ENCODE measurements at regions not wholly inside any gene's neighbourhood (a gene's known extent, or its start where the extent isn't known, plus 50 kb on each side); places are given as distances from the start of the nearest gene placed in this dataset.
"Not testable (repeated sequence)": the region's sequence is repeated elsewhere in the genome, so short reads cannot be mapped to it uniquely, and the experiment has no call there.

DNA sequence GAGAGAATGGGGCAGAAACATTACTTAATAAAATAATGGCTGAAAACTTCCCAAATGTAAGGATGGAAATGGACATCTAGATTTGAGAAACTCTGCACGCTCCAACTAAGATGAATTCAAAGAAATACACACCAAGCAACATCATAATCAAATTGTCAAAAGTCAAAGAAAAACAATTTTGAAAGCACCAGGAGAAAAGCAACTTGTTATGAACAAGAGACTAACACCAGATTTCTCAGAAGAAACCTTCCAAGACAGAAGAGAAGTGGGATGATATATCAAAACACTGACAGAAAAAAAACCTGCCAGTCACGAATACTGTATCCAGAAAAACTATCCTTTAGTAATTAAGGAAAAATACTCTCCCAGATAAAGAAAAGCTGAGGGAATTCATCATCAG is 208.6 kb upstream of the SAMSN1 start:
- no peak for DNase-seq (ENCODE audit: low read depth)

DNA sequence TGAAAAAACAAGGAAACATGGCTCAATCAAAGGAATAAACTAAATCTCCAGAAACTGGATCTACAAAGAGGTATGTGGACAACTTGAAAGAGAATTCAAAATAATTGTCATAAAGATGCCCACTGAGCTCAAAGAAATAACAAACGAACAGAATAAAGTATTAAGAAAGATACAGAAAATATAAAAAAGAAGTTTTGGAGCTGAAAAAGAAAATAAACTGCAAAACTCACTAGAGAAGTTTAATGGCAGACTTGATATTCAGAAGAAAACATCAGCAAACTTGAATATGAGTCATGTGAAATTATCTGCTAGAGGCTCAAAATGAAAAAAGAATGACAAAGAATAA is 208.1 kb upstream of the SAMSN1 start:
- no peak for DNase-seq (ENCODE audit: low read depth)

DNA sequence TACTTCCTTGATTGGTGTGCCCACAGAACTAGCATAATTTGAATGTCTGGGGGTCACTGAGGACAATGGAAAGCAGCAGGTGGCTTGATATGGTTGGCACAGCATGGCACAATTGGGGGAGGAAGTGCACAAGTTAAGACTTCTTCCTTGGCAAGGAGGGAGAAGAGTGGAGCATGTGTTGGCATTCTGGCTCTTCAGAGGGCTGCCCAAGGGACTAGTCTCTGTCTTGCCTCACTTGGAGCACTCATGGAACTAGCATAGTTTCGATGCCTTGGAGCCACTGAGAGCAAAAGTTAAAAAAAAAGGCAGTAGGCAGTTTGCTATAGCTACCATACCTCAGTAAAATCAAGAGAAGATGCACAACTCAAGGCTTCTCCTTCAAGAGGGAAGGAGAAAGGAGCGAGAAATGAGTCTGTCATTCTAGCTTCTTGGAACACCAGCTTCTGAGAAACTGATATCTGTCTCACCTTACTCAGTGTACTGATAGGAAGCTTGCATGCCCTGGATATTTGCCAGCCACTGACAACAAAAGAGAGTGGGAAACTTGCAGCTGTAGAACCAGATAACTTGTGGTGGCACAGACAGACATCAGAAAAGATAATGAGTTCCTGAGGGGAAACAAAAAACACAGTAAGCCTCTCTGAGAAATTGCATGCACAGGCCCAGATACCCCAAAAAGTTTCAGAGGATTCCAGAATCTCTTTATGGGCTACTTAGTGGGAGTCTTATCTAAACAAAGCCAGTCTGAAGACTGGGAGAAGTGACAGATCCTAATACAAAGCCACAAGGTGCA is 207.5 kb upstream of the SAMSN1 start:
- DNase-seq (ENCODE audit: low read depth): no peak

DNA sequence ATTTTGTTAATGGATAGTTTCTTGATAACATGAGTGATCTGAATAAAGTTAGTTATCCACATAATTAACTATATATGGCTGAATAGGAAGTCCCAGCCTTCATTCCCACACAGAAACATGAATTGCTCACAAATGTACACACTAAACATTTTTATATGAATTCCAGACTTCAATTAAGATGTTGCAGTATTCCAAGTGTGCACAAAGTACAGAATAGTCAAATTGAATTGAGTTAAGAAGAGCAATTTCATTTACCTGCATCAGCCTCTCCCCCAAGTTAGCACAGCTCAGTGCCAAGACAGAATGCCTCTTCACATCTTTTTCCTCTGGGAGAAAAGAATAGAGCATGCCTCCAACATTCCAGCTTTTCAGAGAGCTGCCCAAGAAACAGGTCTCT is 207.0 kb upstream of the SAMSN1 start:
- no peak for DNase-seq (ENCODE audit: low read depth)

DNA sequence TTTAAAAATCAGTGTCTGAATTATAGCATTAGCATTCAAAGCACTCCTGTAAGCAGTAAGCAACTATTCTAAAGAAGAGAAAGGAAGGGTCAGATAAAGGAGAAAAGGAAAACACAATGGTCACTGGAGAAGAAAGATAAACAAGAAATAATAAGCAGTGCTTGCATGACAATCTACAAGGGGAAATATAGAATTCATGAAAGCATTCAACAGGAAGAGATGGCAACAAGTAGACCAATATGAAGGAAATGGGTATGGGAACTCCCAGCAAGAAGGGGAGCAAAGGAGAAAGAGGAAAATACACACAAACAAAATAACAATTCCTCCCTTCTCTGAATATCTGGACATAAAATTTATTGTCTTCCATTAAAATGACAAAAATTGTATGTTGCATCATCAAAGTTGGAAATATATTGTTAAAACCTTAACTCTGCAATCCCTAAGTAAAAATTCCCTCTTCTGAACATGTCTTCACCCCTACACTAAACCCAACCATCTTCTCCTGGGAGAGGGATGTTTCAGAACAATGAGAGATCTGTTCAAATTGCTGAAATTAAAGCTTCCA is 206.3 kb upstream of the SAMSN1 start:
- DNase-seq (ENCODE audit: low read depth): no peak

DNA sequence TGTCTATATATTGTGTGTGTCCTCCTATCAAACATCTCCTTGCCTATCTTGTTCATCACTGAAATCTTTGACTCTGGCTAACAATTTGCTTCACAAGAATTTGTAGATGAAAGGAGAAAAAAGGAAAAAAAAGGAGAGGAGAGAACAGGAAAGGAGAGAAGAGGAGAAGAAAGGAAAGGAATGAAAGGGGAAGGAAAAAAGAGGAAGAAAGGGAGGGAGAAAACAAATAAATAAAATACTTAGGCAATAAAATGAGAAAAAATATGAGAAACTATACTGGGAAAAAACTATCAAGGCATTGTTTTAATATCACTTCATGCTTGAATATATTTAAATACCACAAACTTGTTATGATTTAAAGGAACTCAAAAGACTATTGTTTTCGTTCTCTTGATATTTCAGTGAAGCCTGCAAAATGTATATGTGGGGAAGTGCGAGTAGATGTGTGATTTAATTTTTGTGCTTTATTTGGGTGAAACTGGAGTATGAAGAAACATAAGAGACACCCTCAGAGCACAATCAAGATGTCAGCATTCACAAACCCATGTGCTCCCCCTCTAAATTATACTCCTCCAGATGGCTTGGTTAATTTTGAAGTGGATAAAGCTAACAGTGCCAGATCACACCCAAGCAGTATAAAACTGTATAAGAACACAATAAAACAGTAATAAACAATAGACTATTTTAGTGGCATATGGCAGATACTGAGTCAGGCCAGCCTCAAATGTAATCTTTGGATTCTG is 205.7 kb upstream of the SAMSN1 start:
- no peak for DNase-seq (ENCODE audit: low read depth)

DNA sequence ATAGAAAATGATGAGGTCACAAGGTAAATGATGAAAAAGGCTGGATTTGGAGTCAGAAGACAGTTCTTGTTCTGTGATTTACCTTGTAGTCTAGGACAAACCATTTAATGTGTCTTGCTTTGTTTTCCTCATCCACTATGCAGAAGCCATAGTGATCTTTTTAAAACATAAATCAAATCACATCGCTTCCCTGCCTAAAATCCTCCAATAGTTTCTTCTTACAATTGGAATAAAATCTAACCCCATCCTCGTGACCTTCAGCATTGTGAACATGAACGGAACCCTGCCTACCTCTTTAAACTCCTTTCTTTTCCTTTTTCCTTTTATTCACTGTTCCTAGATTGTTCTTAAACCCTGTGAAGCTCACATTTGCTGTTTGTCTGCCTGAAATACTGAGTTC is 204.9 kb upstream of the SAMSN1 start:
- DNase-seq (ENCODE audit: low read depth): no peak

DNA sequence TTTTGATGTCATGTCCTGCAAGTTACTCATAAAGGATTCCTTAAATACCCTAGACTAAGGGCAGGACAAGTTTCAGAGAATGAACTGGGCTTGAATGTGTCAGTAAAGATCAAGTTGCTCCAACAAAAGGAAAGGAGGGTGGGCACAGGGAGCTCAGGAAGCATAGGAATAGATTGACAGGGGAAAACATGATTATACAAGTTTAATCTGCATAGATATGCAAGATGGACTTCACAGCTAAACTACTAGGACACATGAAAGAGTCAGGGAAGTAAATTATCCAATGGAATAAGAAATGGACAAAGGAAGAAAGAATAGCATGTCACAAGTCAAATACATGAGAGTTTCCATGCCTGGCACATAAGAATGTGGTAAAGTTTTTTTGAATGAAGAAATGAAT is 203.9 kb upstream of the SAMSN1 start:
- no peak for DNase-seq (ENCODE audit: low read depth)

DNA sequence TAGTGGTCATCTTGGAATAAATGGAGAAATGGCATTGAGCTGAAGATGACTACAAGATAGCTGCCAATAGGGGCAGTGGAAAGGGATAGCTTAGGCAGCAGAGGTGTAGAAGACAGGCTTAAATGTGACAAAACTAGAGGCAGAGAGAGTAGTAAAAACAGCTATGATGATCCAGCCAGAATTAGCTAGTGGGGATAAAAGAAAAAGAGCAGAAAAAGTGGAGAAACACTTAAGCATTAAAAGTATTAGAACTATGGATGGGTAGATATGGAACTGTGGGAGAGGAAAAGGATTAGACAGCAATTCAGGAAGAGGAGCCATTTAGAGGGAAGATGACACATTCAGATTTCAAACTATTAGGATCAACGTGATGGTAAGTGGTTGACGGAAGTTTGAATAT is 202.5 kb upstream of the SAMSN1 start:
- DNase-seq (ENCODE audit: low read depth): no peak

DNA sequence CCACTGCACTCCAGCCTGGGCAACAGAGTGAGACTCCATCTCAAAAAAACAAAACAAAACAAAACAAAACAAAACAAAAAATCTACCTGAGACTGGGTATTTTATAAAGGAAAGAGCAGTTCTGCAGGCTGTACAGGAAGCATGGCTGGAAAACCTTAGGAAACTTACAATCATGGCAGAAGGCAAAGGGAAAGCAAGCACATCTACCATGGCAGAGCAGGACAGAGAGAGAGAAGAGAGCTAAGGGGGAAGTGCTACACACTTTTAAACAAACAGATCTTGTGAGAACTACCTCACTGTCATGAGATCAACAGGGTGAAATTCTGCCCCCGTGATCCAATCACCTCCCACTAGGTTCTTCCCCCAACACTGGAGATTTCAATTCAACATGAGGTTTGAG is 198.3 kb upstream of the SAMSN1 start:
- no peak for DNase-seq (ENCODE audit: low read depth)

DNA sequence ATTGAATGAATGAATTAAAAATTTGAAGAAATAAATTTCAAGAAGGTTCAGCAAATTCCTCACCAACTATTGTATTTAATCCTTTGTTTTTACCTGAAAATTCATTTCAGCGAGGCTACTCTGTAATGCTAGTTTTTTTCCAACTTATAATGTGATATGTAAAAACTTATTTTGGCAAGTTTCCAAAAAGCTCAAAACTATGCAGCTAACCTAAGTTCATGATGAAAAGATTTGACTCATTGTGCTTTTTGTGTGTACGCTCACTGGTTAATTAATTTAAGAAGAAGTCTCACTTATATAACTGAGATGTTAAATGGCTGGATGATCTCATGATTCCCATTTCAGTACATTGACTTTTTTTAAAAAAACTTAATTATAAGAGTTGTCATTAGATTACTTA is 196.0 kb upstream of the SAMSN1 start:
- DNase-seq (ENCODE audit: low read depth): no peak

DNA sequence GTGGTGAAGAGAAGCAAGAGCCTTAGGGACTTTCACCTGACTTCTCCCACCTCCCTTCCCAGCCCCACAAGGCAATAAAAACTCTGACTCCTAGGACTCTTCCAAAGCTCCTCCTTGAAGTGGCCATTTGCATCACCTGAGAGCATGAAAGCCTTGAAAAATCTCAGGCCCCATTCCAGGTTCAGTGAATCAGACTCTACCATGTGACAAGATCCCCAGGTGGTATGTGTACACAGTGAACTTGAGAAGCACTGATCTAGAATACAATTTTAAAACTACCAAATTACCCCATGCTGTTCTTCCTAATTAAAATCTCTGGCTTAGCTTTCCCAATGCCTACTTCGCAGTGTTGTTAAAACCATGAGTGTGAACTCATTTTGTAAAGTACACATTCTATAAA is 195.1 kb upstream of the SAMSN1 start:
- no peak for DNase-seq (ENCODE audit: low read depth)

DNA sequence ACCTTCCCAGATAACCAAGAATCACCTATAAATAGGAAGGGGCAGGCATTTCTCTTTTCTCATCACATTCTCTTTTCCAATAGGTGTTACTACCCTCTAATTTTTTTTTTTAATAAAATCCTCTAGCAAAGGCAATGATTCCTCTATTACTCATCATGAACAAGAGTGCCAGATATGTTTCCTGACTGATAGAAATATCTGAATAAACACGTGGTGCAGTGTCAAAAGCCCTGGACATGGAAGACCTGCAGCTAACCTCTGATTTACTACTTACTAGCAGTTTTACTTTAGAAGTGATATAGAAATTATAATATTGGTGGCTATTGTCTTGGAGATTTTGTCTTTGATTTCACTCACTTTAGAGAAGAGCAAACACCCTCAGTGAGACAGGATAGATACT is 194.6 kb upstream of the SAMSN1 start:
- DNase-seq (ENCODE audit: low read depth): no peak

DNA sequence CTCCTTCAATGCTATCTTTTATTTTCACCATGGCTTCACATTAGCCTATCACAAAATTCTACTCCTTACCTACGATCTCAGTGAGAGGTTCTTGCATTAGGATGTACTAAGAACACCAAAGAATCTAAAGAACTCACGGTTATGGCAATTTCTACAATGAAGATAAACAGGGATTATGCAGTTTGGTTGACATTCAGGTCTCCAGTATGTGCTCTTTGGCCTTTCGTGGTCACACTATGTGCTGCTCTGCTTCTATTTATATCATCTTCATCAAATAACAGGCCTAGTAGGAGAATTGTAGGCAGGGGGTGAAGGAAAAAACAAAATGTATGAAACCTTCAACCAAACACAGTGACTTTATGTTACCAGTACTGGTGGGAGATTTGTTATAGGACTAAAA is 194.0 kb upstream of the SAMSN1 start:
- DNase-seq (ENCODE audit: low read depth): no peak

DNA sequence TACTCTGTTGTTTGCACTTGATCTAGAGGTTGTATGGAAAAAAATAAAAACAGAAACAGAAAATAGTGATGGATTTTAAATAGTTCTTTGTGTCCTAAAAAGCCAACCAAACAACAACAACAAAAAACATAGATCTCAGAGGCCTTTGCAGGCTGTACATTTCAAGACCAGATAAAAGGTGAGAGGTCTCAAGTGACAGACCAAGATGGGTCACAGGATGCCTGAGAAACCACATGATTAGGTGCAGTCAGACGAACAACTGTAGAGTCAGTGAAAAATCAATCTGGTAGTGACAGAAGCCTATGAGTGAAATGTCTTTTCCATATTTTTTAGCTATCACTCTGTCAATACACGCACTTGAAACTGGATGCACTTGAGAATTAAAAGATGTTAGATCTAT is 193.5 kb upstream of the SAMSN1 start:
- no peak for DNase-seq (ENCODE audit: low read depth)

DNA sequence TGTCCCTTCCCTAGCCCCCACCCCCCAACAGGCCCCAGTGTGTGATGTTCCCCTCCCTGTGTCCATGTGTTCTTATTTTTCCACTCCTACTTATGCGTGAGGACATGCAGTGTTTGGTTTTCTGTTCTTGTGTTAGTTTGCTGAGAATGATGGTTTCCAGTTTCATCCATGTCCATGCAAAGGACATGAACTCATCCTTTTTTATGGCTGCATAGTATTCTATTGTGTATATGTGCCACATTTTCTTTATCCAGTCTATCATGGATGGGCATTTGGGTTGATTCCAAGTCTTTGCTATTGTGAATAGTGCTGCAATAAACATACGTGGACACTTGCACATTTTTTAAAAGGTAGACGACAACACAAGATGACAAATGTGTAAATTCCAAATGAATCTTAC is 192.5 kb upstream of the SAMSN1 start:
- not testable (repeated sequence) for DNase-seq (ENCODE audit: low read depth)

DNA sequence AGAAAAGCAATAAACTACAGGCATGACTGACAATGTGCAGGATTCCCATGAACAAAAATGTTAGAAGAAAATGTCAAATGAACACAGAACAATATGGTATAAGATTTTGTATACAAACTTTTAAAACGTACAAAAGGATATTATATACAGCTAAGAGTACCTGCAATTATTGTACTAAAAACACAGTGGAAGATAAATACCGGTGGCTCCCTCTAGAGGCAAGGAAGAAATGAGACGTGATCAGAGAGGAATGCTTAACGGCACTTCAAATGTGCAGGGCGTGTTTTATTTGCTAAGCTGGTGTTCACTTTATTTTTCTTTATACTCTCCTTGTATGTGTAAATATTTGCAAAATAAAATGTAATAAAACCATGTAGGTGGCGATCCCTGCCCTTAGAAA is 191.8 kb upstream of the SAMSN1 start:
- DNase-seq (ENCODE audit: low read depth): no peak

DNA sequence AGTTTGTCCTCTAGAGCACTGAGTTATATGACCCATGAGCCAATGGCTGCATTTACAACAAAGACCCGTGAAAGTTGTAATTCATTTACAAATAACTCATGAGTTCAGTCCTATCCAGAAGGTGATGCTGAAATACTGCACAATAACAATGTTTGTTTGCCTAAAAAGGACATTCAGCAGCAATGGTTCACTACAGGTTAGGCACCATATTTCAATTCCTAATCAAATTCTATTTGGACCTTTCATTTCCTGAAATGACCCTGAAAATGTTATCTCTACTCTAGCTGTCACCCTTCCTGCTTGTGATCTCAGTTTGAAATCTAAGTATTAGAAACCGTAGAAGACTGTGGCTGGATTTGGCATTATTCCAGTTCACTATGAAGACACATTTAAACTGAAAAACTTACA is 191.2 kb upstream of the SAMSN1 start:
- DNase-seq (ENCODE audit: low read depth): no peak

DNA sequence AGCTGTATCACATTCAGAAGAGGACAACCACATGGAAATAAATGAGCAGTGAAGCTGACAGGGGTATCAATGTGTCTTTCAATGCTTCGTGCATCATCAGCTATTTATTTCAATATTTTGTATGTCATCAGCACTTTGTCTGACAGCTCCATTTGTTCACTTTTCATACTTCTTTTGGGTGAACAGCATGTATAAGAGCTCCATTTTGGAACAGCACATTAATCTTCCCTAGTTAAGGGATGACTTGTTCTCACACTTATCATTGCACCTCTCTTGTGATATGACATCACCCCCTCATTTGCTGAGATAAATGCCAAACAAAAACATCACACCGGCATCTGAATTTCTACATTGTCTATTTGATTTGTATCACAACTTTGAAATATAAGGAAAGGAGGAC is 190.6 kb upstream of the SAMSN1 start:
- no peak for DNase-seq (ENCODE audit: low read depth)

DNA sequence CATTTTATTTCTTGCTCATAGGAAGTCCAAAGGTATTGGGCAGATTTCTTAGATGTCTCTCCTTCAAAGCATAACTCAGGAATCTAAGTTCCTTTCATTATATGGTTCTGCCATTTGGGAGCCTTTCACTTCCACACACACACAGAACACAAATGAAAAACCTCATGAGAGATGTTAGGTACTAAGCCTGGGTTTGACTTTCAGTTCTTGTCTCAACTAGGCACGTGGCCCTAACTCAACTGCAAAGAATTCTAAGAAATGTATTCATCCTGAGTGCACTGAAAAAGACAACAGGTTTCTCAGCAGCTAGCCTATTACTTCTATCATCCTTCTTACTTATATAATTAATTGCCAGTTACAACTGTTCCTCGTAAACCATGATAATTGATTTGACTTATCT is 190.0 kb upstream of the SAMSN1 start:
- no peak for DNase-seq (ENCODE audit: low read depth)

DNA sequence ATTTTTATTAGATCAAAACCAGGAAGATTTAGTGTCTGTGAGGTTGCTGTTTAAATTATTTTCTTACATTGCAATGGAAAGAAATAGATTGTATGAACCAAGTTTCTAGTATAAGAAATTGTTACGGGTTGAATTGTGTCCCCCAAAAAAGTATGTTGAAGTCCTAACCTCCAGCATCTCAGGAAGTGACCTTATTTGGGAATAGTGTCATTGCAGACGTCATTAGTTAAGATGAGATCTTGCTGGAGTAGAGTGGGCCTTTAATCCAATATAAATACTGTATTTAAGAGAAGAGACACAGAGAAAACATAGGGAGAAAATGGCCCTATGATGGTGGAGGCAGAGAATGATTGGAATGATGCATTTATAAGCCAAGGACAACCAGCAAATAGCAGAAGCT is 188.7 kb upstream of the SAMSN1 start:
- no peak for DNase-seq (ENCODE audit: low read depth)

DNA sequence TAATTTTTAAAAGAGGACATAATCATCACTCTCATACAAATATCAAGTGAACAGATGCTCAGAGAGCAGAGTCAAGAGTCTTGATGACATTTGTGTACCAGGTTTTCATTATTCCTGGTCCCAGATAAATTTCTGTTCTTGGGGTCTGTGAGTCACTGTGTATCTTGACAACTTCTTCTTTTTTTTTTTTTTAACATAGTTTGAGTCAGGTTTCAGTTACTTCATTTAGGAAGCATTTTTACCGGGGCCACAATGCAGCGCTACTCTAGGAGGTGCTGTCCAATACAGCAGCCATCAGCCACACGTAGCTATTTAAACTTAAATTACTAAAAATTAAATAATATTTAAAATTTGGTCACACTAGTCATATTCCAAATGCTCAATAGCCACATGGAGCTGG is 188.1 kb upstream of the SAMSN1 start:
- no peak for DNase-seq (ENCODE audit: low read depth)

DNA sequence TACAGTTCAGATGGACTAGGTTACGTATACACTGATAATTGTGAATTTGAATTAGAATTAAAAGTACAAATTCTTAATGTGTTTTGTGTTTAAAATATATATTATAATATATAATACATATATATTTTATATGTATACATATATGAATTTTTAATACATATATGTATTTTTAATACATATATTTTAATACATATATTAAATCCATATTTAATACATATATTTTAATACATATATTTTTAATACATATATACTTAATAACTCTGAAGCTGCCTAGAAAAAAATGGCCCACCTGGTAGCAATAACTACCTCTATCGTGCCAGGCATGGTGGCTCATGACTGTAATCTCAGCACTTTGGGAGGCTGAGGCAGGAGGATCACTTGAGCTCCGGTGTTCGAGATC is 179.1 kb upstream of the SAMSN1 start:
- no peak for DNase-seq (ENCODE audit: low read depth)

All from non-pigmented ciliary epithelial cell (primary cell).